NCI-H2196 treated with DMSO at 0.1 percent for 48 hours (cell line): ENCODE measurements at regions not wholly inside any gene's neighbourhood (a gene's known extent, or its start where the extent isn't known, plus 50 kb on each side); places are given as distances from the start of the nearest gene placed in this dataset.

Experiments used
- DNase-seq: peaks from one replicate; lab custom pipeline; 2025; ENCODE audit not compliant: unreplicated experiment; lab: John Stamatoyannopoulos, UW

DNA sequence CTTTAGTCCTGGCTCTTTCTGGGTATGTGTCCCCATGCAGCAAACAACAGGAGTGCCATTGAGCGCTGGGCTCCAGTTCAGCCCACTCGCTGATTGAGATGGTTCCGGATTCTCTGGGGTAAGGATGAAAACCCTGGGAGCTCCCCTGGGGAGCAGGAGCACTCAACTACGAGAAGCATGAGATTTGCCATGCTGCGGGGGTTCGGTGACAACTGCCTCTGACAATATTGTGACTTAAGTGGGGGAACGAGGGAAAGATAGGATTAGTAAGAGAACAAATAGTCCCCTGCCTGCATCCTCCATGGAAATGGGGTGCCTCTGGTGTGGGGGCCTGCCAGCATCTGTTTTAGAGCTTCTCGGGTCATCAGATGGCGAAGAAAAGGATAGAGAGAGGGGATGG is 123.6 kb upstream of the IPO9 start:
- no peak for DNase-seq

DNA sequence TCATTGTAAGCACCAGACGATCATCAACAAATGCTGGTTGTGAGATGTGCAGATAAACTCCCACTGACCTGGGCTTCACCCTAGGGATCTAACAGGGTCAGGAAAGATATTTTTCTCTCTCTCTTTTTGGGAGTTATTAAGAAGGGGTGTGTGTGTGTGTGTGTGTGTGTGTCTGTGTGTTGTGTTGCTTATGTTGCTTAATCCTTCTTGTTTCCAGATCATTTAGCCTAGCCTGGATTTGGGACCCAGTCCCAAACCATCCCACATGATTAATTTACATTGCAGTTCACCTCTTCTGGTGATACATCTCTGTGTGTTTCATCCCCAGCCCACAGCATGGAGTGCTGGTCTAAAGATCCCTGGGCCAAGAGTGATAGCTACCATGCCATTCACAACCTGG is 122.8 kb upstream of the IPO9 start:
- no peak for DNase-seq

DNA sequence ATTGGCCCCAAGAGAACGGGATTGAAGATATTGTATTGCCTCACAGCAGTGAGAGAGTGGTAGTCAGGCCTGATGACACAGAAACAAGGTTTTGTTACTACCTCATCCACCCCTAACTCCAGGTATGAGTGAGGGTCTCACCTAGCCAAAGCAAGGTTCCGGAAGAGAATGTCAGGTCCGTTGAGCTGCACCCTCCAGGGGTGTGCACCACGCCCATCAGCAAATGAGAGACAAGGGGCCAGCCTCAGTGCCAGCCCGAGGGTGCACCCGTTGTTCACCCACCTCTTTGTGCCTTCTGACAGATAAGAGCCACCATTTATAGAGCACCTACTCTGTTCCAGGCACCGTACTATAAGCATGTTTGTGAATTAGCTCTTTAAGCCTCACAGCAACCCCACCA is 121.9 kb upstream of the IPO9 start:
- no peak for DNase-seq

DNA sequence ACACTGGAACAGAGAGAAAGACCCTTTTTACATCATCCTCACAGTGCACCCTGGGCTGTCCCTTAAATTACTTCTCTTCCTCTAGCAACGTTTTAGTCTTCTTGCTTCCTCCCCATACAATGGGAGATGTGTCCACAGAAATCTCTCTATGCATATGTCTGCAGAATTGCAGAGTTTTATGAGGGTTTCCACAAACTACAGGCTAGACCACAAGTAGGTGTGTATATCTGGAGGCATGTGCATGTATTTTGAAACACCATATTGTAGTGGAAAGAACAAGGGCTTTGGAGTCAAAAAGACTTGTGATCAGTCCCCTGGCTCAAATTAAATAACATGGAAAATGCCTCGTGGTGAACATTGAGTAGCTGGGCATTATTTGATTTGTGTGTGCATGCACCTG is 121.3 kb upstream of the IPO9 start:
- DNase-seq = no peak

DNA sequence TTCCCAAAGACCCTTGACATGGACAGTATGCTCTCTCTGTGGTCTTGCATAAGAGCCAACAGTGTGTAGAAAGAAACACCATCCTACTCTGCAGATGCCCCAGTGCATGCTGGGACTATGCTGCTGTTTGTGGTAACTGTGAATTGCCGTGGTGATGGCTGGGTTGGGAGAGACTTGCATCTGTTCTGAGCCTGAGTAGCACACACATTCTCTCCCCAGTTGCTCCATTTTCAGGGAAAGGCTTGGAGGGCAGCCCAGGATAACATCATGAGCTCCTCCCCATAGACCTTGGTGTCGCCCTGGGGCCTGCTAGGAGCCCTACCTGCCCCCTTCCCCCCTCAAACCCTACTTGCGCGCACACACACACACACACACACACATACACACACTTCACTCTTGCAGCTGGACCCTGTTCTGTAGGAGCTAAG is 120.9 kb upstream of the IPO9 start:
- DNase-seq = no peak

DNA sequence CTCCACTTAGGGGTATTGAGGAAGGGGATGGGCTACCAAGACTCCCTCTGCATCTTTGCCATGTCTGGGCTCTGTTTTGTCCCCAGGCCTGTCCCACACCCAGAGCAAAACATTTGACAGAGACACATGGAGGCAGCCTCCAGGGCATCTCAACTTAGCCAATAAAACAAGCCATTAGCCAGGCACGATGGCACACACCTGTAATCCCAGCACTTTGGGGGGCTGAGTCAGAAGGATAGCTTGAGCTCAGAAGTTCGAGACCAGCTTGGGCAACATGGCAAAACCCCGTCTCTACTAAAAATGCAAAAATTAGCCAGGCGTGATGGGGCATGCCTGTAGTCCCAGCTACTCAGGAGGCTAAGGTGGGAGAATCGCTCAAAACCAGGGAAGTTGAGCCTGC is 120.3 kb upstream of the IPO9 start:
- DNase-seq = no peak

DNA sequence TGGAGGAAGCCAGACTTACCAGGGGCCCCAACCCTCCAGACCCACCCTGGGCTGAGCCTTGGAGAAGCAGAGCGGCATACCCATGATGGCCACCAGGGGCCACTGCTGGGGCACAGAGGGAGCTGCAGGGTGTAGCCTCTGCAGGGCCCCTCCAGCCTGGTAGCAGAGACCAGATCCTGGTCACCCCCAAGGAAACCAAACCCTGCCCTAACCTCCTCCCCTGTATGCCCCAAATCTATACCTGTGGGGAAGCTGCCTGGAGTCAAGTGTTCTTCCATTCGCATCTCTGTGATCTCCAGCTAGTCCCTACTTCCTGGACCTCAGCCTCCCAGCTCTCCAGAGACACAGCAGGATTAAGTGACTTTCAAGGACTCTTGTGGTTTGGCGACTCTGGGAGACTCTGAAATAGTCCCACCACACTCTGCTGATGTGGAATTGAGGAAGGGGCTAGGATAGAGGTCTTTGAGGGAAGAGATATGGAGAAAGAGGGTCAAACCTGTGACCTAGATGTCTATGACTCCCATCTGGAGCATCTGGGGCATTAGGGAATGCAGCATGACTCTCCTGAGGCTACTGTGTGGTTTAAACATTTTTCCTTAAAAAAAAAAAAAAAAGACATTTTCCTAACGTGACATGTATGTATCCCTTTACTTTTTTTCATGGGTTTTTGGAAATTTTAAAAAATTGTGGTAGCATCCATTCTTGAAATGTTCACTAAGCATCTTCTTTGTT is 119.2 kb upstream of the IPO9 start:
- peak; percentile 18 for DNase-seq

DNA sequence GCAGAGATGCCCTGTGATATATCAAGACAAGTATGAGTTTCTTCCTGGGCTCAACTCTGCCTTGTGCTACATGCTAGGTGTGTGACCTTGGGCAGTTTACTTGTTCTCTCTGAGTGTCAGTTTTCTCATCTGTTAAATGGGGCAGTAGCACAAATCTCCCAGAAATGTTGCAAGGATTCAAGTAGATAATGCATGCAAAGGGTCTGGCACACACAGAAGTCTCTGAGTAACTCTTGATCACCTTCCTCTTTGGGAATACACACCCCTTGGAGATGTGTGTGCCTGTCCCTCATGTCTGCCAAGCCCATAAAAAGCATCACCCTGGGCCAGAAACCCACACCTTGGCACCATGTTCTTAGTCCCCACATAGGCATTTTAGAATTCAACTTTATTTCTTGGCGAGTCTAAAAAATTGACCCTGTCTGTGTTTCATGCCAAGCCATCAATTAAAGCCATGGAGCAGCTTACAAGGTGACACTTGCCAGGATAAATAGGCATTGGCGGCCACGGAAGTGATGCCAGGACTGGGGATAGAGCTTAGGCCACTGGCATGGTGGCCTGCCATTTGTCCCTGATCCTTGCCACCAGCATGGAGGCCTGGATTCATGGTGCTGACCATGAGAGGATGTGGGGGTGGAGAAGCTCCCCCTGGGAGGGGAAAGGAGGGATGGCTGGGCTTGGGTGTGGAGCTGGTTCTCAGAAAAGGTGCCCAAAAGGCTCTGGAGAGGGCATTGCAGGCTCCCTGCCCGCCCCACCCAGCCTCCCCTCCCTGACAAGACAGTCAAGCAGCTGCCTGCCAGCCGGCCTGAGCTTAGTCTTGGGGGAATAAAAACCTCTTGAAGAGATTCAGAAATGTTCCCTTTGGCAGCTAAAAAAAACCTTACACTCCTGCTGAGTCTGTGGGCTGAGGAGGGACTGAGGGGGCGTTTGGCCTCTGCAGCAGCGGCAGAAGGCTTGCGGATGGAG is 118.0 kb upstream of the IPO9 start:
- no peak for DNase-seq

DNA sequence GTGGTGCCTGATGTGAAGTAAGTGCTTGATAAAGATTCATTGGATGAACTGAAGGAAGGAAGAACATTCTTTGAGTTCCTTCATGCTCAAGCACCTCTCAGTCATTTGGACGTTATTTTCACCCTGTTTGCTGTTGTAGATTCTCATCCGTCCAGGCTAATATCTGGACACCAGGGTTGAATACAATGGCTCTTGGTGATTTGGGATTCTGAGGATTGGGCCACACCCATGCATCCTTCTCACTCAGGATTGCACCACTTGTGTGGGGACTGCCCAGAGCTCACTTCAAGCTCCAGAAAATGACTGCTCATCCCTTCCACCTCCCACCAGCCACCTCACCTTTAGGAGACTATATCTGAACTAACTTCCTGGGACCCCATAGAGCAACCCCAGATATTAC is 117.1 kb upstream of the IPO9 start:
- DNase-seq = no peak

DNA sequence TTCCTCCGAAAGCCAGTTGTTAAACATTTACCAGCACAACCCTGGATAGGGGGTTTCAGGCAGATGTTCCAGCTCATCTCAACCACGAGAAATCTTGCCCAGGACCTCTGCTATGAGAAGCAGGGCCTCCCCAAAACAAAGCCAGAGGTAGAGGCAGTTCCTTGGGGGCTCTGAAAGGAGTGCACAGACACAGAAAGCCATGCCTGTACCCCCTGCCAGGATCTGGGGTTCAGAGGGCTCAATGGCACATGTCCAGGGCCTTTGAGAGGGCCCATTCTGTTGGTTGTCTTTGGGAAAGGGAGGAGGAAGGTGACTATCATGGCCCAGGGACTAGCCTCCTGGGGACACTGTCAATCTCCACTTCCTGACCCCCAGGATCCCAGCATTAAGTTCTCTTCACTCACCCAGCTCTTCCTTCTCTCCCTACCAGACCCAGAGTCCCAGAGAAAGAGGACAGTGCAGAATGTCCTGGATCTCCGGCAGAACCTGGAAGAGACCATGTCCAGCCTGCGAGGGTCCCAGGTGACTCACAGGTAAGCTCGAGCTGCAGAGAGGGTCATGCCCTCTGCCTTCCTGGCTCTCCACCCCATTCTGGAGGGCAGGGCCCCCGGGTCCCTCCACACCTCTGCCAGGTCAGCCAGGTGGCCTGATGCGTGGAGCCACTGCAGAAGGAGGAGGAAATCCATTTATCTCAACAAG is 116.4 kb upstream of the IPO9 start:
- no peak for DNase-seq

DNA sequence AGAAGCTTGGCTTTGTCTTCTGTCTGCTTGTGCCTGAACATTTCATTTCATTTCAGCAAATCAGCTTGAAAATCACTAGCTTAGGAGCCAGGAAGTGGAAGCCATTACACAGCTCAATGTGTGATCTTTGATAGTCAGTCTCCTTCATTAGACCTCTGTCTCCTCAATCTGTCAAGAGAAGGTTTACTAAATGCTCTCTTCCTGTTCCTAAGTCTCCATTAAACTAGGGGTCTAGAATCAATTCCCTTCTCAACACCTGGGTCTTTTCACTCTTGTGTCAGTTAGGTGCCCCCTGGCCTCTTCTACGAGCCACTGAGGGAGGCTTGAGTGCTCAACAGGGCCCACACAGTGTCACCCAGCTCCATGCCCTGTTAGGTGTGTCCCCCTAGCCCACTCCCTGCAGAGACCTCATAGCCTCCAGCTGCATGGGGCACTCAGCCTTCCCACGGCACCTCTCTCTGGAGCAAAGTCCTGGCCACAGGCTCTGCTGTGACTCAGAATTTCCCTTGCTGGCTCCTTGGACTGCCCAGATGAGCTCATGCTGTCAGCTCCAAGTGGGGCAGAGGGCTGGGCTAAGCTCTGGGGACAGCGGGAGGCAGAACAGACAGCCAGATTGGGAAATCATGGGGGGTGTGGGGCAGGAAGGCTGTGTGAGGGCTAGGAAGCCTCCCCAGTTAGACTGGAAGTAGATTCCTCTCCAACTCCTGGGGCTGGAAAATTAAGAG is 115.7 kb upstream of the IPO9 start:
- DNase-seq = no peak

DNA sequence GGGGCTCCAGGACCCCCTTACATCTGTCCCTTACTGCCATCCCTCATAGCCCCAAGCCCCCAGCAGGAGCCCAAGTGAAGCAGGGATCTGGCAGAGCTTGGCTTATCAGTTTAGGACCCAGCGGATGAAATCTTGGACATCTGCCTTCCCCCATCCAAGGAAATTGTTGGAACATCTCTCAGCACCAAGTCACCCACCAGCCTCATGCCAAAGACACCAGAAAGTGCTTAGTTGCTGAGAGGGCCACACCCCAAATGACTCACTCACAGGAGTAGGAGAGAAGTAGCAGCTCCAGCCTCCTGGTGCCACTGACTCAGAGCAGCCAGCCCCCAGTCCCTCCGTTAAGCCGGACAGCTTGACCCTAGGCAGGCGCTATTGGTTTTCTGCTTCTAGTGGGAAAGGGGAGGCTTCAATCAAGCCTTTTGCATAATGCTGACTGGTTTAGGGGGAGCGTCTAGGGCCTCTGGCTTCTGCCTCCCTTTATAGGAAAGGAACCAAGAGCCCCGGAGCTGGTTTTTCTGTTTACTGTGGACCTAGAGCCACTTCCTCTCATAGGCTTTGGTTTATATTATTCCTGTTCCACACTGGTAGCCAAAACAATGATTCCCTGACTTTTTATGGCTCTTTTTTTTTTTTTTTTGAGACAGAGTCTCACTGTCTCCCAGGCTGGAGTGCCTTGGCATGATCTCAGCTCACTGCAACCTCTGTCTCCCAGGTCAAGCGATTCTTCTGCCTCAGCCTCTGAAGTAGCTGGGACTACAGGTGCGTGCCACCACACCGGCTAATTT is 114.2 kb upstream of the IPO9 start:
- no peak for DNase-seq

DNA sequence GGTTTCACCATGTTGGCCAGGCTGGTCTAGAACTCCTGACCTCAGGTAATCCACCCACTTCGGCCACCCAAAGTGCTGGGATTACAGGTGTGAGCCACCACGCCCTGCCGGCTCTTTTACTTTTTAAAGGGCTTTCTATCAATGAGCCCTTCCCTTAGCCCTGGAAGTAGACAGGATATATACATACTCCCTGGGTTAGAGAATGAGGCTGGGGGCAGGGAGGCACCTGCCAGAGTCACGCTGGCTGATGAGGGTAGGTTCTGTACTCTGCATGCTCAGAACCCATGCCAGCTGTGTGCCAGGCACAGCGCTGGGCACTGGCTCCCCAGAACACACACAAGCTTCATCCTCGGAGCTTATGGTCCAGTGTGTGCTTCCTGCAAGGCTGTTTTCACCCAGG is 113.6 kb upstream of the IPO9 start:
- no peak for DNase-seq

DNA sequence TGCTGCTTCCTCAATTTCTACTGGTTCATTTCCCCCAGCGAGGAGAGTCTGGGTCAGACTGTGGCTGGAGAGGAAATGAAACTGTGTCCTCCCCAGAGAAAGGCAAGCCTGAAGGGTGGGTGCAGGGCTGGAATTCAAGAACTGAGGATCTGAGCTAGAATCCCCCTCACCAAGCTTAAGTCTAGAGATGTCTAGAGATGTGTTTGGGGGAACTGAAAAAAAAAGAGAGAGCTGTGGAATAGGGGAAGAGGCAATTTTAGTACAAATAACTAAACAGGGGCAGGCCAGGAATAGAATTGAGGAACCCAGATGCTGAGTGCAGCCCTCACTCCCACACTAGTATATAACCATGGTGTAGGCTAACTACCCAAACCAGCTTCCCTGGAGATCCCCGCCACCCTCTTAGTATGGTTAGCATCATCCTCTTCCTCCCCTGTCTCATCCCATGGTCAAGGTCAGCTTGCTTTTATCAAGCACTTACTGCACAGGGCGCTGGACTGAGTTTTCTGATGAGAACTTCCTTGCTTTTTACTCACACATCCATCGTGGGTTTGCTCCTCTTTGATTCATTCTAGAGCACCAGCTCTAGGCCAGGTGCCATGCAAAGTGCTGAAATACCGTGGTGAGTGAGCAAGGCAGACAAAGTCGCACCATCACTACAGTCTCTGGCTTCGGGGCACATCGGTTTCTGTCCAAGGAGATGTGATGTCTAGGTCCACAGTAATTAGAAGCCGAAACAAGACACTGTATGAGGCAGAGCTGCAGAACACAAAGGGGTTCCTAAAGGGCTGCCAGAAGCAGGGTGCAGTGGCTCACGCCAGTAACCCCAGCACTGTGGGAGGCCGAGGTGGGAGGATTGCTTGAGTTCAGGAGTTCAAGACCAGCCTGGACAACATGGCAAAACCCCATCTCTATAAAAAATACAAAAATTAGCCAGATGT is 112.9 kb upstream of the IPO9 start:
- no peak for DNase-seq

DNA sequence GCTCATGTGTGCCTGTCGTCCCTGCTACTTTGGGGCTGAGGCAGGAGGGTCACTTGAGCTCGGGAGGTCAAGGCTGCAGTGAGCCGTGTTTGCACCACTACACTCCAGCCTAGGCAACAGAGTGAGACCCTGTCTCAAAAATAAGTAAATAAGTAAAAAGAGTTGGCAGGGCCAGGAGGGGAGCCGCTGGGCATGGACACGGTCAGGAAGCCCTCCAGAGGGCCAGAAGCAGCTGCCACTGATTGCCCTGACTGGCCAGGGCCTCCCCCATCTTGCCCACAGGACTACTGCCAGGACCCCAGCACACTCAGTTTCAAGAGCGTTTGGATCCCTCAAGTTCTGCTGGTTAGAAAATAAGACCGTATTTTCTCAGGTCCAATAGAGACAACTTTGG is 112.2 kb upstream of the IPO9 start:
- no peak for DNase-seq

DNA sequence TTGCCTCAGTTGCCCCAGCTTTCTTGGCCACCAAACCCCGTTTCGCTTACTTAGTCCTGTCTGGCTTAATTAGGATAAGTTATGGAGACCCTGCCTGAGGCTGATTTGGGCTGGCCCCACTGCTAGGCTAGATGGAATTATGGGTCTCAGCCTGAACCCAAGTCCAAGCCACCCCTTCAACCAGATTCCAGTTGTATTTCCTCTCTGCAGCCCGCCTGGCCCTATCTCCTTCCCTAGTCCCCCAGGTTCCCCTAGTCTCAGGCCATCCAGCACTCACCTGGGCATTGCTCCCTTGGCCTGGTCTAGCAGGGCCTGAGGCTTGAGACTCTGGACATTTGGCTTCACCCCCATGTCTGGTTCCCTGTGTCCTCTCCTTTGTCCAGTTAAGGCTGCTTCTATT is 111.7 kb upstream of the IPO9 start:
- no peak for DNase-seq

DNA sequence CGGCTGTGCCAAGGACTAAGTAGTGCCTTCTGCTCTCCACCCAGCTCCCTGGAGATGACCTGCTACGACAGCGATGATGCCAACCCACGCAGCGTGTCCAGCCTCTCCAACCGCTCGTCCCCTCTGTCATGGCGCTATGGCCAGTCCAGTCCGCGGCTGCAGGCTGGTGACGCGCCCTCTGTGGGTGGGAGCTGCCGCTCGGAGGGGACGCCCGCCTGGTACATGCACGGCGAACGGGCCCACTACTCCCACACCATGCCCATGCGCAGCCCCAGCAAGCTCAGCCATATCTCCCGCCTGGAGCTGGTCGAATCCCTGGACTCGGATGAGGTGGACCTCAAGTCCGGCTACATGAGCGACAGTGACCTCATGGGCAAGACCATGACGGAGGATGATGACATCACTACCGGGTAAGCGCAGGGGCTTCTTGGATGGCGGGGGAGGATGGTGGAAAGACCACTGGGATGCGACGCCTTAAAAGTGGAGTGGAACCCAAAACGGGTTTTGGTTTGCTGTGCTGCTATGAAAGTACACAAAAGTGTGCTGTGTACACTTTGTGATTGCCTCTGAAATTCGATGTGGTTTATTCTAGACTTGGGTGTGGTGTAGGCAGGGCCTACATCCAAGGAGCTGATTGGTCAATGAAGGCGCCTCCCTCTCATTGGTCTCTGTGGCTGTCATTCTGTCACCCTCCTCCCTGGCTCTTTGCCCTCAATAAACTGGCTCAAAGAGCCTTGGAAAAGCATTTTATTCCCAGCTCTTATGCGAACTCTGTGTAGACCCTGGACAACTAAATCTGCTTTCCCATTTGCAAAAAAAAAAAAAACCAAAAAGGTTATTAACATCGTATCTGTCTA is 110.4 kb upstream of the IPO9 start:
- DNase-seq = no peak

DNA sequence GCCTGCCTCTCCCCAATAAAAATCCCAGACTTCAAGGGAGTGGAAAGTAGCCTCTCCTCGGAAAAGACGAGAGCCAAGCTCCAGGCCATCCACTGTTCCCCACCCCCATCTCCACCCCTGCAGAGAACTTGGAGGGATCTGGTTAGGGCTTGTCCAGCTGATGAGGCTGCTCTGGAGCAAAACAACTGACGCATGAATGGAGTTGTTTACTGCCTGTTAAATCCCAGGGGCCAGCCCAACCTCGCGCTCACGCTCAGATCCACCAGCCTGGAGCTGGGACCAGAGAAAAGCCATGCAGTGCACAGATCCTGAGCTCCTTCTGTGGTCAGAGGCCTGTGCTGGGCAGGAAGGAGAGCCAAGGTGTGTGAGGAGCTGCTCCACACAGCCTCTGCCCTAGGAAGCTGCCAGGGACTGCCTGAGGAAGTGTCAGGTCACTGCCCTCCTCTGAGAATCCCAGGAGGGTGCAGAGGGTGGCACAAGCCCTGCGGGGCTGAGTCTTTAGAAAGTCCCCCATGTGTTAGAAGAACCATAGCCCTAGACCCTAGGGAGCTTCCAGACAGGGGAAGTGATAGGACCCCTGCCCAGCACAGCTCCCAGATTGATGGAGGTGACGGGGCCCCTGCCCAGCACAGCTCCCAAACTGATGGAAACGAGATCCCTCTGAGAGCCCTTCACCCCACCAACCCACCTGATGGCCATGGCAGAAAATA is 109.0 kb upstream of the IPO9 start:
- DNase-seq = no peak
